ENCODE measurements at regions not wholly inside any gene's neighbourhood (a gene's known extent, or its start where the extent isn't known, plus 50 kb on each side); places are given as distances from the start of the nearest gene placed in this dataset.

GRCh38 chr6:165077876-165078275 lies 231.5 kb downstream of the C6orf118 start:
- DNase-seq: no peak

DNA sequence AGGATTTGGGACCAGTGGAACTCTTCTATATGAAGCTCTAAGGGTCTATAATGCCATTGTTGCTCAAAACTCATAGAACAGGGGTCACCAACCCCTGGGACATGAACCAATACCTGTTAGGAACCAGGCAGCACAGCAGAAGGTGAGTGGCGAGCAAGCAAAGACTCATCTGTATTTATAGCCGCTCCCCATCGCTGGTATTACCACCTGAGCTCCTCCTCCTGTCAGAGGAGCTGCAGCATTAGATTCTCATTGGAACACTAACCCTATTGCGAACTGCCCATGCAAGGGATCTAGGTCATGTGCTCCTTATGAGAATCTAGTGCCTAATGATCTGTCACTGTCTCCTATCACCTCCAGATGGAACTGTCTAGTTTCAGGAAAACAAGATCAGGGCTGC lies 237.5 kb downstream of the C6orf118 start:
- DNase-seq: no peak

- DNase-seq: no peak
Observed at GRCh38 chr6:165060720-165061119, 248.7 kb downstream of the C6orf118 start.

DNA sequence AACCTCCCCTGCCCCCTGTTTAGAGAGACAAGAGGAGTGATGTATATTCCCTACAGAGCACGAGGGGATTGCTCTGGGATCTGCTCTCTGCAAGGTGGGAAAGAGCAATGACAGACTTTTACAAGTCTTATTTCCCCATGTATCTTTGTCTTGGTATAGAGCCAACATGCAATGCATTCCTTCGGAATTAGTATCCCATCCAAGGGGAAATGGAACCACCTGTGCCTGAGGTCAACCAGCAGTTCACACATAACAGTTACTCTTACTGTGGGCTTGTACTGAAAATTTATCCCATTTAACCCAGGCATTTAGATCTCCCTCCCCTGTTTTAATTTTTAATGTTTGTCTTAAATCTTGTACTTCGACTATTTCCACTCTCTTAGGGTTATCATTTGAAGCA lies 250.4 kb downstream of the C6orf118 start:
- no peak for DNase-seq

GRCh38 chr6:165056292-165056691 lies 253.1 kb downstream of the C6orf118 start:
- DNase-seq: no peak

GRCh38 chr6:165055231-165055630 lies 254.2 kb downstream of the C6orf118 start:
- no peak for DNase-seq

- no peak for DNase-seq
Observed at GRCh38 chr6:165052561-165053480, 256.6 kb downstream of the C6orf118 start.

- DNase-seq: no peak
Observed at GRCh38 chr6:165049362-165049761, 260.0 kb downstream of the C6orf118 start.

- no peak for DNase-seq
Observed at GRCh38 chr6:165047952-165048351, 261.5 kb downstream of the C6orf118 start.

- DNase-seq: no peak
Observed at GRCh38 chr6:165045631-165046030, 263.8 kb downstream of the C6orf118 start.

- DNase-seq: no peak
Observed at GRCh38 chr6:165042912-165043311, 266.5 kb downstream of the C6orf118 start.

DNA sequence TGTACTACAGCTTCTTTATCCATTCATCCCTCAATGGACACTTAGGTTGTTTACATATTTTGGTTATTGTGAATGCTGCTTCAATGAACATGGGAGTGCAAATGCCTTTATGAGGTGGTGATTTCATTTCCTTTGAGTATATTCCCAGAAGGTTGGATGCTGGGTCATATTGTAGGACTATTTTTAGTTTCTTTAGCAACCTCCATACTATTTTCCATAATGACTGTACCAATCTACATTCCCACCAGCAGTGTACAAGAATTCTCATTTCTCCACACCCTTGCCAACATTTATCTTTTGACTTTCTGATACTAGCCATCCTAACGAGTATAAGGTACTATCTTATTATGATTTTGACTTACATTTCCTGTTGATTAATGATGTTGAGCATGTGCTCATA lies 269.0 kb downstream of the C6orf118 start:
- no peak for DNase-seq

DNA sequence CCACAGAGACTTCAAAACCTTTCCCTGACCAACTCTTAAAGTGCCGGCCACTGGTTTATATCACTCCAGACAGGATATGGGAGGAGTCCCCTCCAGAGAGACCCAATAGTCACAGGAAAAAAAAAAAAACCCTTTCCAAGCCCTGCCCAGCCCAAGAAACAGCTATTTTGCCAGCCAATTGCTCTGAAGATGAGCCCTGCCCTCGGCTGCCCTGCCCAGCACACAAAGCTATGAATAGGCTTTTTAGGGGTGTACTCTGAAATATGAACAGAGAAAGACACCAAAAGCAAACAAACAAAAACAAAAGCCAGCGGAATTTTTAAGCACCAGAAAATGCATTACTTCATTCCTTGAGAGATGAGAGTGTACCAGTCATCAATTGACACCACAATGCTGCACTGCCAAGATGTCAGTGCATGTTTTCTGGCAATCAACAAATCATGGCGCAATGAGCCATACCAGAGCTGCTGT lies 275.1 kb downstream of the C6orf118 start:
- no peak for DNase-seq

DNA sequence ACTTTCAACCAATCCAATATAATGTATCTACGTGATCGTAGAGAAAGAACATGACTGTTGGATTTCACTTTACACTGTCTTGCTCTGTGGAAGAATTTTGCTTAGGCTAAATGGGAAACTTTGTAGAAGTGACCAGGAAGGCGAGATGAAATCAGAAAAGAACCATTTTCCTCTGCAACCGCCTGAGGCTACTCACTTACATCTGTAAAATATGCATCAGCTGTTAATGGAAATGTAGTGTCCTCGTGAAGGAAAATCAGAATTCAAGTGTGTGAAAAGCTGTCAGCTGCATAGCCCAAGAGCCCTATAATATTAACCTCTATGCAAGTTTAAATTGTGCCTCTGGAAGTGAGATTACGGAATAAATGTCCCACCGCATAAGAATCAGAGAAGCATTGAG lies 277.9 kb downstream of the C6orf118 start:
- no peak for DNase-seq

- DNase-seq: no peak
Observed at GRCh38 chr6:165025040-165025439, 284.4 kb downstream of the C6orf118 start.

DNA sequence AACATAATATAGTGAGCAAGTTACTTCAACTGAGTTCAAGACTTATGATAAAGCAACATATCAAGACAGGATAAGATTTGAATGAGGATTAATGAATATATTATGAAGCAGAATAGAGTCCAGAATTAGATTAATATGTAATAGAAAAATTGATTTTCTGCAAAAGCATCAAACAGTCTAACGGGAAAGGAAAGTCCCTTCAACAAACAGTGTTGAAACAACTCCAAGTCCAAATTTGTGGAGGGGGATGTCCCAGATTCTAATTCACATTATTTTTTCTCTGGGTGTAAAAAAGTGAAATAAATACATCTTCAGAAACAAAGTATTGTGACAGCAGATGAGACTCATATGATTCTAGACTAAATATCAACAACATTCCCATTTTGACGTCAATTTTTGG lies 289.7 kb downstream of the C6orf118 start:
- DNase-seq: no peak

DNA sequence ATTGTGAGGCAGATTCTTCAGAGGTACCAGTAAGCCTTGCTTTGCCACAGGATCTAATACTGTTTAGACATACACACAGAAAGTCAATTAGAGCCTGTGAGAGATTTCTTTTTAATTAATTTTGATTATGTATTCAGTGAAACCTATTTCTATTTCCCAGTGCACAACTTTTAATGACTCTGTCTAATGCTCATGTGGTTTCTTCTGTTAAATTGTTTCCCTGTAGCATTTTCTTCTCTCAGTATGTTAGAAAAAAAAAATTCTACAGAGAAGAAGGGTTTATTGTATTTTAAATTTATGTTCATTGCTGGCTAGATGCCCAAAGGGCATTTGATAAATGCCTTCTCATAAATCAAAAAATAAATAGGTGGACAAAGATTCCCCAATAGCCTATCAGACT lies 293.7 kb downstream of the C6orf118 start:
- DNase-seq: no peak

- DNase-seq: no peak
Observed at GRCh38 chr6:165013701-165014100, 295.7 kb downstream of the C6orf118 start.

DNA sequence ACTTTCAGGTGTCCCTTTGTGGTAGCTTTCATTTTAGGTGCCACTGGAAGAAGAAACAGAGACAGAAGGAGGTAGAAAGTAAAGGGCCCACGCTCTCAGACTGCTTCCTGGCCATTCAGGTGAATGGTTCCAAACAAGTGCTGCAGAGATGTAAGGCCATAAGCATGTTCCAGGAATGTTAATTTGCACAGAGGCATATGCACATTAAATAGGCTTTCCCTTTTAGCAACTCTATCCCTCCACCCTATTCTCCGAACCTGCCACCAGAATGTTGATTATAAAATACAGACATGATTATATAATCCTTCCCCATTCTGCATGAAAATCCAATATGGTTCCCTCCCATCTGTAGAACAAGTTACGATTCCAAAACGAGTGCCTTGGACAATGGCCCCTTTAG lies 297.2 kb downstream of the C6orf118 start:
- no peak for DNase-seq

DNA sequence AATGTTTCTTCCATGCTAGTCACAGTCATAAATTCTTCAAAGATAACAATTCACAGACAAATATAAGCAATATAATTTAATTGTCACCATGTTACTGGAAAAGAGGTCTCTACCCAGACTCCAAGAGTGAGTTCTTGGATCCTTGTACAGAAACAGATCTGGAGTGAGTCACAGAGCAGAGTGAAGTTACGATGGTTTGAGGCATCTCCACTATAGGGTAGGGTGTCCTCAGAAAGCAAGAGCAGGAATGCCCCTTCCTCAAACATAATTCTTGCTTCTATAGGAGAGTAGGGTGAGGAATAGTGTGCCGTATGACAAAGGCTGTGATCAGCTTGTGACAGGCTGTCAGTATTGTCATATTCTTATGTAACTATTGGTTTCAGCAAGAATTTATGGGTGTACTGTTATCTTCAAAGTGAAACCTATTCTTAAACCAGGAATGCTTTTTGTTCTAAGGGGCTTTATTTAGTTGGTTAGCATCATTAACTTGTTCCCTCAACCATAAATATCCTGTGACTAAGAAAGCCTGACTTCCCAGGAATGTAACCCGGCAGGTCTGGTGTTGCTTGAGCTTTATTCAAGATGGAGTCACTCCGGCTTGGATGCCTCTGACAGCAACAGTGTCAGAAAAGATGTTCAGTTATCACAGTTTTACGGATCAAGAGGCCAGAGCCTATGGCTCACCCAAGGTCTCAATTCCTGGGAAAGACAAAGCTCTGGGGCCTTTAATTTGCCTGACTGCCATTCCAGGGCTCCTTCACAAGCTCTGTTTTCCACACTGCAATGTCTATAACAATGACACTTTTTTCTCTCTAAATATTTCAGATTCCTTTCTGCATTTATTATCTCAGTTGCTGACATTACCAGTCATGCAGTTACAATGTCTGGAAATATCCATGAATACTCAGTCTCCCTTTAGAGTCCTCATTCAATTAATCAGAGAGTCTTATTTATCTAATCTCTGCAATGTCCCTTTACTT lies 298.6 kb downstream of the C6orf118 start:
- DNase-seq: no peak

DNA sequence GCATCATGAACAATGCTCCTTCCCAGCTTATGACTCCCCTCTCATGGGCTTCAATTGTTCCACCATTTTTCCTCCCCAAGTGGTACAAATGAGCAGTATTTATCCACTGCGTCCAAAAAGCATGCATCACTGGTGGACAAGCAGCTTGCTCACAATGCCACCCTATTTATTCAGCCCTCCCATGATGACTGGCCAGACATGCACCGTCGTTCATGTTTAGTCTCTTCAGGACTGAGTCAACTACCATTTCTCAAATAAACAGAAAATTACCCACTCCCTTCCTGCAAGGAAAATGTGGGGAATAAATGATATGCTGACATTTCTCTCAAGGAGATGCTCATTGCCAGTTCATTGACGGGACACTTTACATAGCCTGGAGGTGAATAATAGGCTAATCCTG lies 300.4 kb downstream of the C6orf118 start:
- no peak for DNase-seq

DNA sequence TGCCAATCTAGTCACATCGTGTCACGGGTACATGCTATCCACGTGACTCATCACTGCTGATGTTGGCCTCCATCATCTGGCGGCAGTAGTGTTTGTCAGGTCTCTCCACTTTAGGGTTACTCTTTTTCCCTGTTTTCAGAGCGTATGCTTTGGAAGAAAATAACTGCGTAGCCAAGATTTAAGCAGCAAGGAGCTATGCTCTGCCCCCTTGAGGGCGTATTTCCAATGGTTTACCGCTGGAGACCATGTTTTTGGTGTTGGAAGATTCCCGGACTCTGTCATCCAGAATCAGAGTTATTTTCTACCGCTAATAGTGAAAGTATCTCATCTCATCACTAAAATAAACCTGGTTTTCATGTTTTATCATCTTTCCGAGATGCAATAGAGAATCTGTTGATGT lies 306.5 kb downstream of the C6orf118 start:
- DNase-seq: no peak

GRCh38 chr6:165002358-165002757 lies 307.0 kb downstream of the C6orf118 start:
- DNase-seq: no peak

All from DMS 273 treated with DMSO at 0.1 percent for 48 hours (cell line).